ENCODE measurements at regions not wholly inside any gene's neighbourhood (a gene's known extent, or its start where the extent isn't known, plus 50 kb on each side); places are given as distances from the start of the nearest gene placed in this dataset.
A peak's percentile ranks its signal among the peaks of the same experiment; 100 is the strongest.
"Not testable (repeated sequence)": the region's sequence is repeated elsewhere in the genome, so short reads cannot be mapped to it uniquely, and the experiment has no call there.

DNA sequence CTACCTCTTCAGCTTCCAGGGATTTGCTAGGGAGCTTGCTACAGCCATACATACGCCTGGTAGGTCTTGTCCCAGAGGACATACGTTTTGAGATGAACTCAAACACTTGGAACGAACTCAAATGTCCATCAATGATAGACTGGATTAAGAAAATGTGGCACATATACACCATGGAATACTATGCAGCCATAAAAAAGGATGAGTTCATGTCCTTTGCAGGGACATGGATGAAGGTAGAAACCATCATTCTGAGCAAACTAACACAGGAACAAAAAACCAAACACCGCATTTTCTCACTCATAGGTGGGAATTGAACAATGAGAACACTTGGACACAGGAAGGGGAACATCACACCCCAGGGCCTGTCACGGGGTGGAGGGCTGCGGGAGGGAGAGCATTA is 68.6 kb upstream of the SGK1 start:
- not testable (repeated sequence) for DNase-seq

DNA sequence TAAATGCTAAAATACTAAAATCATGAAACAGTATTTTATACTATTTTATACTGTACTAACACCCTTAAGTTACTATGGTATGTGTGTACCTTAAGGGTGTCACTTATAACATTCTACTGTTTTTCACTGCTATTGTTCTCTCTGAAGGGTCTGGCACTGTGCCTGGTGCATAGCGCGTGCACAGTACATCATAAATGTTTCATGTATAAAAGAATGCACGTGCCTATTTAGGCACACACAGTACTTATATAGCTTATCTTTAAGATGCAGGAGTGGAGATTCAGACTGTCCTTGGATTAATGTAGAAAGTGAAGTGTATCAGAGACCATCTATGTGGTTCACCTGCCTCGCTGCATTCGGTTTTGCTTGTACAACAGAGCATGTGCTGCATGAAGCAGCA is 64.0 kb upstream of the SGK1 start:
- DNase-seq = no peak

DNA sequence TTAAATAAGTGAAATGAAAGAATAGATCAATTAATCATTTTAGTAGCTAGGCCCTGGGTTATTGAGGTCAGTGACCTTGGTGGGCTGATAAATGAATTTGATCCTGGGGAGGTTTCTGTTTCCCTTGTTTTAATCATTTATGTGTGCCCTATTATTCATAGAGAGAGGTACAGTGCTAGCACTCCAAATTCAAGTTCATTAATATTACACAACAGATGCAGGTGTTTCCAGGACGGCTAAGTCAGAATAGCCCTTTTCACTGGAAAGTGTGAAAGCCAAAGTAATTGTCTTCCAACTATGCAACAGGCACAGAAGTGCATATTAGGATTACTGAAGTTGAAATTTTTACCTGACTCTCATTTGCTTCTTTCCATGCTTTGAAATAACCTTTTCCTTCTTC is 61.7 kb upstream of the SGK1 start:
- no peak for DNase-seq

DNA sequence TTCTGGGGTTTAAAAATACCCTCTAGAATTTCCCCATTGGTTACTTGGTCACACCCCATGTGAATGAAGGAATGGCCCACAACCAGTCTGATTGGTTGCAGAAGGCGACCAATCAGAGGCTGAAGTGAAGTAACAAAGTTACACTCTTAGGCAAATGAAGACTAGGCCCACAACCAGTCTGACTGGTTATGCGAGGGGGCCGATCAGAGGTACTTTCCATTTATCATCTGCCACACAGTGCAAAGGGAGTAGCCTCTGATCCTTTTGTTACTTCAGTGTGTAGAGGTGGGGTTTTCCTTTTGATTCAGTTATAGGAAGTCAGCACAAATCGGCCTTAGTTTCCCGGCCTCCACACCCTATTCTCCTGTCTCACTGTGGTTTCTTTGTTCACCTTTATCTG is 61.2 kb upstream of the SGK1 start:
- peak; percentile 81 to 94 (median 89) for DNase-seq

DNA sequence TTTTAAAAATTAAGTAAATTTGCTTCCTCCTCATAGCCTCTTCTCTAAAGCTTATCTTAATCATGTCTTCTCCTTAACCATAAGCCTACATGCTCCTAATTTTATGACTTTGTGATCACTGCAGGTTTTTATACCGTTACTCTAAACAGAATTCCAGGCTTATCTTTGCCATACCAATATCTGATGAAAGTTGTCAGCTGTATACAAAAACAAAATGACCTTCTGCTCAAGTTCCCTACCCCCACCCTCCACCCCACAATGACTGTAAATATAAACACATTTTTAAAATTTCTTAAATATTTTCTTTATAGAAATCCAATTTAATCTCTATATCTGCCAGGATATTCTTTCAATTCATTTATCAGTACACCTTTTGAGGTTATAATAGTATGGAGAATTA is 60.5 kb upstream of the SGK1 start:
- no peak for DNase-seq

DNA sequence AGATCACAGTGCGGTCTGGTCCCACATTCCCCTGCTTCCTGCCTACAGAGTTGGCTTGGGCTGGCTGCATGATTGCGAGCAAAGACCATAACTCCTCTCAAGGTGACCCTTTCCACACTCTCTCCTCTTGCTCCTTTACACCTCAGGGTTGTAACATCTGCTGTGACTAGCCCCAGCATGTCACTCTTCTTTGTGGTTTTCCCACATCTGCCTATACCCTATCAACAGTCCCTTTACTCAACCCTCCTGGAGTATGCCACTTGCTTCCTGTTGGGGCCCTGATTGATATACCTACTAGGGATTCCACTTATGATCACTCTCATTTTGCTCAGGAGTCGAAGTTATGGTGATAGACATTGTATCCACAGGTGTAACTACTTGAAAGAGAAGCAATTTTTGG is 58.9 kb upstream of the SGK1 start:
- no peak for DNase-seq

DNA sequence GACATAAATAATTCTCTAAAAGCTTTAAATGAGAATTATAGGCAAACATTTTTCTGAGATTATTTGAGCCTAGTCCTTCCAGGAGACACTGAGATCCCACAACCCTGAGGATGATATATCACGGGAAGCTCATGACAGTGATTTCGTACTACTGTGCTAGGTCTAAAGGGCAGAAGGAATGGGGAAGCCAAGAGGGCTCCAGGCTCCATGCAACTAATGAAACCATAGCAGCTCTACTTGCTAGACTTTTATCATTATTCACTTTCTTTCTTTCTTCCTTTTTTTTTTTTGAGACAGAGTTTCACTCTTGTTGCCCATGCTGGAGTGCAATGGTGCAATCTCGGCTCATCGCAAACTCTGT is 57.3 kb upstream of the SGK1 start:
- DNase-seq = peak; percentile 64 to 80 (median 71)

DNA sequence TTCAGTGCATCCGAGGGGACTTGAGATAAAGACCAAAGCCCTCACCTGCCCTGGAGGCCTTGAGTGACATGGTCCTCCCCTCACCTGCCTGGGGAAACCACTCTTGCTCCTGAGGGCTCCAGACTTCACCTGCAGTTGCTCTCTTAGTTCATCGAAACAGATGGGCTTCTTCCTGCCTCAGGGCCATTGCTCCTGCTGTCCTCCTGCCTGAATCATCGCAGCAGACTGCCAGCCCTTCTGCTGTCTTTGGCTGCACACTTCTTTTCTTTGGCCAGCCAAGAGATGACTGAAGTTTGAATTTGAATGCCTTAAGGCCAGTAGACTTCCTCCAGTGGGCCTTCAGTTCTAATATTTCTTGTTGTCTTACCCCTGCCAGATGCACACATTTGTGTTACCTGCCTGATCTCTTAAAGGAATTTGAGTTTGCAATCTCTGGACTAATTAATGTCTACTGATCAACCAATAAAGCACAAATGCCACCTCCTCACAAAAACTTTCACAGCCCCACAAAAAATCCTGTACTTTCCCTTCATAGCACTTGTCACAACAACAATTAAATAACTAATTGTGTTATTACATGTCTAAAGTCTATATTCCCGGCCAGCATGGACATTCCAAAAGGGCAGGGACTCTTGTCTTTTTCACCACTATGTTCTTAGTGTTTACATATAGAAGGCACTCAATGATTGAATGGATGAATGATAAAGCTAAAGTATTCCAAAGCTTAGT is 56.7 kb upstream of the SGK1 start:
- peak in 1 of 3 donors; percentile 42 for DNase-seq

DNA sequence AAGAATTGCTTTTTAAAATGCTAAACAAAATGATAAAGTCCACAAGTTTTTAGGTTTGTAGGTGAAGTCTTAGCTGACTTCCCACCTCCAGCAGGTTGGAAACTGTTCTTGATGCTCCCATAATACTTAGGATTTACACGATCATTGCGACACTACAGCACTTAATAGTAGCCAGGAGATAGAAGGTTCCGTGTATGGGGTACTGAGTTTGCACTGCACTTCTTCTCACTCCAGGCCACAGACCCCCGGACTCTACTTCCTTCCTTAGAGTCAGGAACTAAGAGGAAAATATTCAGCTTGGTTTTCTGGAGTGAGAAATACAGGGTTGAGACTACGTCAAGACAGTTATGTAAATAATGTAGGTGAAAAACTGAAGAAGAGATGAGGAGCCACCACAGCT is 56.1 kb upstream of the SGK1 start:
- DNase-seq = no peak

DNA sequence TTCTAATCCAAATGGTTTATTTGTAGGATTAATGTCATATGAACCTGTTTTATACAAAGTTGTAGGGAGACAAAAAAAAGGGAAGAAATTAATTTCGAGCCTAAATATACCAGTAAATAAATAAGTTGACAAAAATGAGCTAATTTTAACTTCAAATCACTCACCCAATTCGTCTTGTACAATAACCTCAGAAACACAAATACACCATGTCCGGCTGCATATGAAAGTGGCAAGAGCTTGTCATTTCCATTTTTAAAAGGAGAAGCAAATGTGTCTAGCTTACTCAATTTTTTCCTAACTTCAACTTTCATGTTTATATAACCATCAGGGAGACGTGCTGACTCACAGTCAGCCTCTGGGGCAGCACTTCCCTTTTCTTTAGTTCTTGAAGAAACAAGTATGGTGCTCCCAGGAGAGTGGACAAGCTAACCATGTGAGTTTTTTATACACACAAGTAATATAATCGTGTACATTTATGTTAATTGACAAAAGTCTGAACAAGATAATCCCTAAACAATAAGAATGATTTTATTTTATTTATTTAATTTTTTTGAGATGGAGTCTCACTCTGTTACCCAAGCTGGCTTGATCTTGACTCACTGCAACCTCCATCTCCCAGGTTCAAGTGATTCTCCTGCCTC is 55.5 kb upstream of the SGK1 start:
- DNase-seq = peak; percentile 89 to 98 (median 96)

DNA sequence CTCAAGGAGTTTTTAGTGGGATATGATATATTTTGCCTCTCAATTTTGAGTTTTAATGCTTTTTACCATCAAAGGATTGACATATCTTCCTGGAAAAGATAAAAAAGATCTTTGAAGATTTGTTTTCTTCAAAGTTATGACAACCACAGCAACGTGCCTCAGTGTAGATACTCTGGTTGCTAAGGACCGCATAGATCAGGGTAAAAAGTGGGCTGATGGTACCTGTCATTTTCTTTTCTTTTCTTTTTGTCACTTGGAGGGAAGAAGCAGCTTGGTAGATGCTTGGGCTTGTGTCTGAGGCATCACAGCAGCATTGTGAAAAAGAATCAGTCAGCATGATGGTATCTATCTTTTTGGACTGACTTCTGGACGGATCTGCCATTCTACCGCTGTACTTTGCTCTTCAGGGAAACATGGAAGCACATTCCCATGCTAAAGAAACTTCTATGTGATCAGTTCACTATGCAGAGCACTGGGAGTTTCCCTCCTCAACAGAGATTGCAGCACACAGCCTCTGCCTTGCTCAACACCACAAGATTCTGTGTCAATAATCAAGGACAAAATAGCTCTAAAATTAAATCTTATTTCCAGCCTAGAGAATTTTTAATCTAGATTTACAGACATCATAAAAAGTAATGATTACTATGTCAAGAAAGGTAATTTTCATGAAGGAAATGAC is 54.8 kb upstream of the SGK1 start:
- peak; percentile 82 to 92 (median 90) for DNase-seq

DNA sequence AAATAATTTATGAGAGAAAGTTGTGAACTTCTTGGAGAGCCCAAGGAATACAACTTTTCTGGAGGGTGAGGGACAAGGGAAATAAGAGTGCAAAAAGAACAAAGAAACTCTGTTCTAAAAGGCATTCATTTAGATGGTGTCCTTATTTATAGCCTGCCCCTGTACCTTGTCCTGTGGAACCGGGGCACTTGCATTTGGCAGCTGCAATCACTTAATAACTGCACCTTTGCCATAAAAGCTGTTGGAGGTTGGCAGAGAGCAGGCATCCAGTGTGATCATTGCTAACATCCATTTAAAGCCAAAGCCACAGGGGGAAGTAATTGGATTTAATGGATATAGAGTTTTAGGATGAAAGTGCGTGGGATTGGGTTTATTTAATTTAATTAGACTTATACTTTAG is 50.8 kb upstream of the SGK1 start:
- DNase-seq = no peak

Data from suppressor macrophage treated with lipopolysaccharide for 1 hour (primary cell).